OCI-M2 (cell line): ENCODE measurements at regions not wholly inside any gene's neighbourhood (a gene's known extent, or its start where the extent isn't known, plus 50 kb on each side); places are given as distances from the start of the nearest gene placed in this dataset.
"Not testable (repeated sequence)": the region's sequence is repeated elsewhere in the genome, so short reads cannot be mapped to it uniquely, and the experiment has no call there.

Experiments used
- DNase-seq: peaks from one replicate; lab custom pipeline; 2025; ENCODE audit not compliant: unreplicated experiment; lab: John Stamatoyannopoulos, UW

DNA sequence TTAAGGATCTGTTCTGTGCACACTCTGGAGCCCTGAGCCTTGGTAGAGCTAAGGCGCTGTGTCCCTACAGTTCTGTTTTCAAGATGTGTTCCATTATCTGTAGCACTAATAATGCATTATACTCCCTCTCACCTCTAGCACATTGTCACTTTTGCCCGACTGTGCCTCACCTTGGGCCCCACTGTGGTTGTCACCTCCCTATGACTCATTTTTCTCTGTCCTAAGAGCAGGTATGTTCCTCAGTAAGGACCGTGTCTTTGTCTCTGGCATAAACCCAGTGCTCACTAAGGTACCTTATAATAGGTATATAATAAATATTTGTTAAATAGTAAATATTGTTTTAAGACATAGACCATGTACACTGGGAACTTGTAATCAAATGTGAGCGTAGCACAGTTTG is 942.5 kb upstream of the CITED2 start:
- no peak for DNase-seq

- DNase-seq, result no peak
These were observed 940.2 kb upstream of the CITED2 start for GRCh38 chr6:140314682-140315081.

GRCh38 chr6:140311146-140311545 is 936.7 kb upstream of the CITED2 start:
- no peak for DNase-seq

DNA sequence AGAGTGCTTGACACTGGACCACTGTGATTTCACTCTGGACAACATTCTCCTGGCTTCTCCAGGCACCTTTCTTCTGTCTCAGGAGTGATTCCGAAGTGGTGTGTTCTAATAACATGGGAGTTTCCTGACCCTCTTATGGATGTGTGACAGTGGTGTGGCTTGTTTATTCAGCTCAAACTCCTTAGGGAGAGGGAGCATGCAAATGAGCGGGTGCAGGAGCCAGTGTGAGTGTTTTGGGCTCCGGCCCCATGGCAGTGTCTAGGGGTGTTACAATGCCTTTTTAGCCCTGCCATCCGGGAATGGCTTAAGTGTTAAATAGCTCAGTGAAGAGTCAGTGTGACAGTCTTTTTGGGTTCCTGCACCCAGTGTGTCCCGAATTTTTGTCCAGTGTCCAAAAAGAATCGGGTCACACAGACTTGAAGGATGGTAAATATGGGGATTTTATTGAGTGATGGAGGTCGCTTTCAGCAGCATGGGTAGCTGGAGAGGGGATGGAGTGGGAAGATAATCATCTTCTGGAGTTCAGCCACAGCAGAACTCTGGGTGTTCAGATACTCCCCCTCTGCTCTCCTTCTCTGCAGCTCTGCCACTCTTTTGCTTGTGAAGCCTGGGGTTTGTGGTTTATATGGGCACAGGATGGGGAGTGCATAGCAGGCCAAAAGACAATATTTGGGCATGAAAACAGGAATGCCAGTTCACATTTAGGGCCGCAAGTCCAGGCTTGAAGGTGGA is 928.9 kb upstream of the CITED2 start:
- DNase-seq, result no peak

- DNase-seq, result no peak
These were observed 925.9 kb upstream of the CITED2 start for GRCh38 chr6:140300331-140300730.

- DNase-seq, result no peak
These were observed 914.7 kb upstream of the CITED2 start for GRCh38 chr6:140289186-140289585.

- DNase-seq, result no peak
These were observed 911.7 kb upstream of the CITED2 start for GRCh38 chr6:140285998-140286690.

- no peak for DNase-seq
These were observed 911.0 kb upstream of the CITED2 start for GRCh38 chr6:140285471-140285870.

DNA sequence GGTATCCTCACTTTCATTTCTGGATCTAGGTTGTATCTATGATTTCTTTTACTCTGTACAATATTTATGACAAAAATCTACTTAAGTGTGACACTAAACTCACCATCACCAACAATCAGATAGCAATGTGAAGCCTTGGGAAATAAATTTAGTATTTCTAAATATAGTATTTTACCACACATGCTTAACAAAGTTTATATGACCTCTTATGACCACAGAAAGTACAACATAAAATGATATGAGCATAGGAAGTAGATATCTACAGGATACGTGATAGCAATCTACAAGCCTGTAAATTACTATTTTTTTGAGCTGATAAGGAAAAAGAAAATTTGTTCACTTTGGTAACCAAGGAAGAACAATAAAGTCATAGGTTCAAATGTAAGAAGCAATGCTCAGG is 910.4 kb upstream of the CITED2 start:
- no peak for DNase-seq

DNA sequence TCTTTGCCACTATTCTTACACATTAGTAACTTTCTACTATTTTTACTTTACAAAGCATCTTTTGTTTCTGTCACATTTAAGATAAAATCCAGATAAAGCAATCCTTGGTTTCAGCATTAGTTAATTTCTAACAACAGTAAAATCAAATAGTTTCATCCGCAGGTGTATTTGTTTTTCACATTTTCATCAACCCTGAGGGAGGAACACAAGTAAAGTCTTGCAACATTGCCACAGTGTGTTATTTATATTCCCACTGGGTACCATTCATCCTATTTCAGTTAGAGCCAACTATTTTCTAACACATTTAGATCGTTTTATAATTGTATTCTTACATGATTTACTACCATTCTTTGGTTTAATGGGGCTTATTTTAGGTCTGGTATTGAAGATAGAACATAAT is 908.7 kb upstream of the CITED2 start:
- DNase-seq, result no peak

DNA sequence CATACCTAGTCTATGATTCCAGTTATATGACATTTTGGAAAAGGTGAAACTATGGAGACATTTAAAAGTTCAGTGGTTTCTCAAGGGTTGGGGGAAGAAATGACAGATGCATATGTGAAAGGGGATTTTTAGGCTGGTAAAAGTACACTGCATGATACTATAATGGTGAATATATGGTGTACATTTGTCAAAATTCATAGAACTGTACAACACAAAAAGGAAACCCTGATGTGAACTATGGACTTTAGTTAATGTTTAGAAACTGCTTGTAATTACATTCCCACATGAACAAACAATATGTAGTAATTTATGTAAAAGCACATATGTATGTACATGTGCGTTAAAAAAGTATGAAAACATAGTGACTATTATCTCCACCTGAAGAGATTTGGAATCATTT is 907.3 kb upstream of the CITED2 start:
- no peak for DNase-seq

GRCh38 chr6:140281236-140281635 is 906.8 kb upstream of the CITED2 start:
- DNase-seq, result no peak

DNA sequence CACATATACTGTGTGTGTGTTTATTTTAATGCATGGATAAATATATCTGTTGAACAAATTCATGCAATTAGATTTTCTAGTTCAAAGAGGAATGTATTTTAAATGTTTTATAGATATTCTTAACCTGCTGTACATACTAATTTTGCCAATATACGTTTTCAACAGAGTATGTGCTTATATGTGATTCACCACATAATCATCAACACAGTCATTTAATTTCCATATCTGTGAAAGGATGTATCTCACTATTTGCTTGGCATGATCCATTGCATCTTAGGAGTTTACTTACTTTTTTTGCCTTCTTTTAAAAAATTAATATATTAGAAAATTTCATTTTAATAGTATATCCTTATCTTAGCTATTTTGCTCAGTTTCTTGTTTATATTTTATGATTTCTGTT is 902.3 kb upstream of the CITED2 start:
- DNase-seq, result no peak

GRCh38 chr6:140276133-140276532 is 901.7 kb upstream of the CITED2 start:
- DNase-seq, result no peak

DNA sequence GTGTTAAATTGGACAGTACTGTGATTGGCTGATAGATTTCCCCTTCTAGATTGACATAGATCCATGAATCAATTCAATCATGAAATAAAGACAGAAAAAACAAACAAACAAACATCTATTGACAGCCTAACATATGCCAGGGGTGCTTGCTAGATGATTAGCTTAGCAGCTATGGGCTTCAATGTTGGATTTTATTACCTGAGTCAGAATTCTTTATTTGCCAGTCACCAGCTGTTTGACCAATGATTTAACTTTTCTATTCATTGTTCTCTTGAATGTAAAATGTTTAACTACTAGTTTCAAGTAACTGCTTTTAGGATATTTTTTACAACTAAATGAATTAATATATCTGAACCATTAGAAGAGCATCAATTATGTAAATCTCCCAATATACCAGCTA is 901.3 kb upstream of the CITED2 start:
- no peak for DNase-seq

DNA sequence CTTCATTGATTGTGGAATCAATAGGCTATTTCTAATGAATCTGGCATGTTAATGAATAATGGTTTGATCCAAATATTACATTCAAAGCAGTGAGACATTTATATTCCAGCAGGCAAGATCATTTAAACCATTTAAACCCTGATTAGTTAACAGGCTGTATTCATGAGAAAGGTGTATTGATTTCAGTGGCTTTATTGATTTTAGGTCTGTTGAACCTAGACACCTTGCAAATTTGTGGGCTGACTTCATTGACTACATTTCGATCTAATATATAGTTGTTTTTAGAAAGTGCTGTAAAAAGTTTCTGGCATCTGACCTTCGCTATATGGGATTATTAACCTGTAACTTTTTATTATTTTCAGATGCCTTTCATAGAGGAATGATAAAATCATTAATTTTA is 900.1 kb upstream of the CITED2 start:
- no peak for DNase-seq

GRCh38 chr6:140271759-140272377 is 897.4 kb upstream of the CITED2 start:
- no peak for DNase-seq

DNA sequence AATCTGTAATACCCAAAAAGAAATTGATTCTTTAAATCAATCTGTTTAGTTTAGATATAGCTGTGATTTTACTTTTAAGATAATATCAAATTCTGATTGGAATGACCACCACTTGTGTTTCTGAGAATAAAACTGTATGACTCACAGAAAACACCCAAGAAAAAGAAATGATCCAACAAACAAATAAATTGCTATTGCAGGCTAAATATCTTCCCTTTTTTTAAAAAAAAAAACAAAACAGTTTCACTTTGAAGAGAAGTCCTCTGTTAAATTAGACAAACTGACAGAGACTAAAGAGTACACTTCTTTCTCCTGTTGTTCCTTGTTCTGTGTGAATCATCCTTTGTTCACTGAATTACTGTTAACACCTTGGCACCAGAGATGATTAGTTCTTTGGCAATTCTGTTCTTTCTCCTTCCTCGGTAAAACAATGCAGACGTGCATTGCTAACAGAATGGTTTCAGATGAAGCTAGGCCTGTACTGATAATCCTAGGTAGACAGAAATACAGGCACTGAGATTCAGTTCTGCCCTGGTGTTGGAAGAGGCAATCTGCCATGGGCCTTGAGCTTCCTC is 895.2 kb upstream of the CITED2 start:
- DNase-seq, result no peak

DNA sequence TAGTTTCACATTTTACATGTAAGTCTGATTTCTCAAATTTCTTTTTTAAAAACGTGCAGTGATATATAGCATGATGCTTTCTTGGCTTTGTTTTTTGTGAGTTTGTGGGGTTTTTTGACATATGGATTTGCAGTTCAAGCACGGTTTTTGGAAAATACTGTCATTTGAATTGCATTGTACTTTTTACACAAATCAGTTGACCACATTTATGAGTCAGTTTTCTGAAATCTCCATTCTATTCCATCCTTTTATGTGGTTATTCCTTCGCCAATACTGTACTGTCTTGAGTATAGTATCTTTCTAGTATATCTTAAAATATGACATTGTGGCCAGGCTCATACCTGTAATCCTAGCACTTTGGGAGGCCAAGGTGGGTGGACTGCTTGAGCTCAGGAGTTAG is 890.0 kb upstream of the CITED2 start:
- no peak for DNase-seq

- not testable (repeated sequence) for DNase-seq
These were observed 883.9 kb upstream of the CITED2 start for GRCh38 chr6:140258302-140258701.

GRCh38 chr6:140256248-140256647 is 881.8 kb upstream of the CITED2 start:
- DNase-seq, result no peak

- no peak for DNase-seq
These were observed 878.6 kb upstream of the CITED2 start for GRCh38 chr6:140253096-140253495.
